RKO (cell line): ENCODE measurements at regions not wholly inside any gene's neighbourhood (a gene's known extent, or its start where the extent isn't known, plus 50 kb on each side); places are given as distances from the start of the nearest gene placed in this dataset.
"Not testable (repeated sequence)": the region's sequence is repeated elsewhere in the genome, so short reads cannot be mapped to it uniquely, and the experiment has no call there.

ENCODE experiments used
- DNase-seq: peaks from one replicate; pipeline ENCODE4 v3.0.0-alpha.2; 2016; ENCODE audit warnings: low spot score

DNA sequence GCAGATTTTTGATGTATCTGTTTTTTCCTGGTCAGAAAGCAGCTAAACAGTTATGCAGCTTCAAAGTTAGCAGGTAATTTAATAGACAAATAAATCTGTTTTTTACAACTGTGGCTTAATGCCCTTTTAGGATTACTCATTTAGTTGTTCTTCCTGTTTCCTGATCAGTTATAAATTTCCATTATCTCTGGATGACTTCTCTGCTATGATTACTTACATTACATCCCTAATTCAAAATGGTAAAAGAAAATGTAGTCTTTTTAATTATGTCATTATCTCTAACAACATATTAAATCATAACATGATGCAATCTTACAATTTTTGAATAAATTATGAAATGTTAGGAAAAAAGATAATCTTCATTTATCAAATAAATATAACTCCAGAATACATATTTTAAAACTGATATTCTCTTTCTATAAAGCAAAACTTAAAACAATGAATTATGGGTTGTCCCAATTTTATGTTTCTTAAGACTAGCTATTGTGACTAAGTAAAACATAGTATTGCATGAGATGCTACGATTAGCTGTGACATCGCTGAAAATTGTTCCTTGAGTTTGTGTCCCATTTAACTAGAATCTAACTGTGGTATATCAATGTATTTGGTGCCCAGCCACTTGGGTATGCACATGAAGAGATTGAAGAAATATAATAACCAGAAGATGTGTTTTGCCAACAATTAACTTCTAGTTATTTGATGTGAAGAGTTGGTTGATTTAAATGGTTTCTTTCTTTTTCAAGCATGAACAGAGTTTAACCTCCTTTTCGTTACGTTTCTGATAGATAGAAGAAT is 605.3 kb upstream of the SPRY2 start:
- no peak for DNase-seq

DNA sequence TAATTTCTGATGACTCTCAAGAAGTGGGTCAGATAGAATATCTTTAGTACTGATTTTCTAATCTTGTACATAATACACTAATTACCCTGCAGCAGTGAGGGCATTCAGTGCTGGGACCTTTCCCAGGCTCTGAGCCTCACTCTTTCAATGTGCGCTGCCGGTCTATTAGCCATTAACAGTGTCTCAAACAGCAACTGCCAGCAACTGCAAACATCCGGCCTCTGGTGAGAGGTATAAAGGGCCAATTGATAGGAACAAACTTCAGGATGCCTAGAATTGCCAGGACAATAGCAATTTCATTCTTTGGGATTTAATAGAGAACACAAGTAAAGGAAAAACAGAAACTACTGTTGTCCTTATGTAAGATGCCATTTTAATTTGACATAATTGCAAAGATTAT is 604.4 kb upstream of the SPRY2 start:
- DNase-seq: no peak

DNA sequence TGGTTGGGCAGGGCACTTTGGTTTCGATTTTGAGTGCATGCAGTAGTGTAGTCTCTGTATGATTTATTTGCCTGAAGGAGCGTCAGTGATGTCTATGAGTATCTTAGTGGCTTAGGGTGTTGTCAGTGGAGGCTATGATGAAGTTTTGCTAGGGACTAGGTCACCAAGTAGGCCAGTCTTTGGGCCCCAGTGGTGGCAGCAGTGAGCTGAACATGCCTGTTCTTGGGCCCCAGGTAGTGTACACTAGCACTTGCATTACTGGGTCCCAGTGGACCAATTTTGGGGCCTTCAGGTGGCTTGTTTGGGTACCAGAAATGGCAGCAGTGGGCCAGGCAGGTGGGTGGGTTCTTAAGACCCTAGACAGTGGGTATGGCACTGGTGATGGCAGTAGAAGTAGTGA is 598.7 kb upstream of the SPRY2 start:
- no peak for DNase-seq

DNA sequence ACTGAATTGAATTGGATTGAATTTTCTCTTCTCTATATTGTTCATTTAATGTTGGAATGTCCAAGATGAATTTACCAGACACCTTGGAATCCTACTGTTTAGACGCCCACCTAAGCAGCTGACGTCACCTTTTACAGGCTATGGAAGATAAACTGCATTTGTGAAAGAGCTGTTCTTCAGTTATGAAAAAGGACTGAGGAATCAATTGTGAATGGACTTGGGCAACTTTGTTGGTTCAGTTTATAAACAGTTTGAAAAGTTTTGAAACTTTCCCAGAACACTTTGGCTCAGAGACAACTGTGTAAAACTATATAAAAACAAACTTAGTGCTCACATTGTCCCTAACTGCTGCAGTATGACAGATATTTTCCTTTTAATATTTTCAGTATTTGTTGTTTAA is 590.8 kb upstream of the SPRY2 start:
- no peak for DNase-seq

DNA sequence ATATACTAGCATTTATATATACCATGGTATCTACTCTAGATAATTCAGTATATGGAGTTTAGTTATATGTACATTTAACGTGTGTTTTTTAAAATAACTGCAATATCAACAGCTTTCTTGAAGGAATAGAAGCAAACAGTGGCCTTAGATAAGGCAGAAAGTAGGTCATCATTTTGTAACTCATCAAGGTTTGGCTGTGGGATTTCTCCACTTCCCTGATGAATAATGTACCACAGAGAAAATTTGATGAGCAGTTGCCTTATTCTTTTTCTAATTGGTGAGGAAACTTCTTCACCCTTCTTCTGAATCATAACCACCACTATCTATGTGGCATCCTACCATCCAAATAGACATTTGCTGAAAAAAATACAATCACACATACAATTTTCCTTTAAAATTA is 590.2 kb upstream of the SPRY2 start:
- DNase-seq: no peak

DNA sequence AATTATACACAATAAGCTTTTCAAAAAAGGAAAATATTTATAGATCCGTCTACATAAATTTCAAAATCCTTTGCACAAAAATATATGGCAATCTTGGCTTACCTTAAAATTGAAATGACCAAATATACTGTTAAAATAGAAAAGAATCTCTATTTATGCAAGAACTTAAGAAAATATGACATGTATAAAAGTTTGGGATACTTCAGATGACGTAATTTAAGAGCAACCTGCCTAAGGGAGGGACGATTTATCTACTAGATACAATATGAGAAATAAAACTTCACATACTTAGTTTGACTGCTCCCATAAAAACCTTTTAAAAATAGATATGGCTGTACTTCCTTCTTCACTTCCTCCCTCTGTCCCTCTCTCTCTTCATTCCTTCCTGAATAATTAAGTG is 587.3 kb upstream of the SPRY2 start:
- no peak for DNase-seq

DNA sequence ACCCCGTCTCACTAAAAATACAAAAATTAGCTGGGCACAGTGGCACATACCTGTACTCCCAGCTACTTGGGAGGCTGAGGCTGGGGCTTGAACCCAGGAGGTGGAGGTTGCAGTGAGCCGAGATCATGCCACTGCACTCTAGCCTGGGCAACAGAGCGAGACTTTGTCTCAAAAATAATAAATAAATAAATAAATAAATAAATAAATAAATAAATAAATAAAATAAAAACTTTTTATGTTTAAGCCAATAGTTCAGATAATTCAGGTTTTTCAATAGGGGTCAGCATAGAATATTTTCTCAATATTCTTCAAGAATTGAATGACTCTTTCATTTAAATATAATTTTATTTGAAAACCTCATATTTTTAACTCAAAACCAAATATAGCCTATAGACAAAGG is 585.1 kb upstream of the SPRY2 start:
- DNase-seq: not testable (repeated sequence)

DNA sequence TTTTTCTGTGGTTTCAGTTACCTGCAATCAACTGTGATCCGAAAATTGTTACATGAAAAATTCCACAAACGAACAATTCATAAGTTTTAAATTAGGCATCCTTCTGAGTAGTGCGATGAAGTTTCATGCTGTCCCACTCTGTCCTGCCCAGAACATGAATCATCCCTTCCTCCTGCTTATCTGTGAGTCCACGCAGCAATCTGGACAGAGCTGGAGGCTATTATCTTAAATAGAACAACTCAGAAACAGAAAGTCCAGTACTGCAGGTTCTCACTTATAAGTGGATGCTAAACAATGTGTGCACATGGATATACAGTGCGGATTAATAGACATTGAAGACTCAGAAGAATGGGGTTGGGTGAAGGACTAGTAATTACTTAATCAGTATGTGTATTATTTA is 583.7 kb upstream of the SPRY2 start:
- DNase-seq: no peak

DNA sequence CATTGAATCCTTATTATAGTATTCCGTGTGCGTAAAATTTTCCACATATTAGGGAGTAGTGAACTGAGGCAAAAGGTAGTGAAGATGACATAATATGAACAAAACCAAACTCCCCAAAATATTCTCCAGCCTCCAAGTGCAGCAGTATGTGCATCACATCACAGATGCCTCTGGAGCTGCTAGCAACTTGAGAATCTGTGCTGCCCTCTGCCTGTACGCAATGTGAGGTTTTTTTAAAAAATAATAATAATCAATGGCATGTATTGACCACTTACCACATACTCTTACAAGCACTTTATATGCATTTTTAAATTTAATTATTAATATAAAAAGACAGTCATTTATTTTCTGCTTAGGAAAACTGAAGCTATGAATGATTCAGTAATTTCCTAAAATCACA is 583.0 kb upstream of the SPRY2 start:
- no peak for DNase-seq

DNA sequence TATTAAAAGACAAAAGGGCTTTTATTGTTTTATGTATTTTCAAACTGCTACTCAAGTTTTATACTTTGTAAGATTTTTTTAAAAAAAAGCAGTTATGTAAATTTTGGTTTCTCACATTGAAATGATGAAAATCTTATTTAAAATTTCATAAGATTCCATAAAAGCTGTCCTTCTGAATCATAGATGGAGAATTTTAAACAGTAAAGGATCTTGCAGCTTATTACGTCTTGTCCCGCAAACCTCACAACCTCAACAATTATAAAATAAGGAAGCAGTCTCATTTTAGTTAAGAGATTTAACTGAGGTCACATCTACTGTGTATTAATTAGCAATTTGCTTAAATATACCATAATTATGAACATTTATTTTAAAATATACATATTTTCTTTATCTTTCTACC is 581.0 kb upstream of the SPRY2 start:
- DNase-seq: no peak

DNA sequence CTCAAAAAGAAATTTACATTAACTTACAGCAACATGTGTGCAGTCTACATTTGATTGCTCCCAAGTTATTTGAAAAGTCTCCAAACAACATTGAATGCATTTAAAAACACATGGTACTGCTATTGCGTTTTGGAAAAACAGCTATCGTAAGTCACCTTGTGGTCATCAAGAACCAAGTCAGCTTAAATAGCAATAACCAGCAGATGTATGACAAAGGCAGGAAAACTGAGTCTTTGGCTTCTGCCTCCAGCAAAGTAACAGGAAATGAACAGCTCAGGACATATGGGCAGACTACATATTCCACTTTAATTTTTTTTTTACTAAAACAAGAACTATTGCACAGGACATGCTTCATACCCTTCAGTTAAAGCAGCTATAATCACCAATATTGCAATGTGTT is 580.6 kb upstream of the SPRY2 start:
- DNase-seq: no peak

DNA sequence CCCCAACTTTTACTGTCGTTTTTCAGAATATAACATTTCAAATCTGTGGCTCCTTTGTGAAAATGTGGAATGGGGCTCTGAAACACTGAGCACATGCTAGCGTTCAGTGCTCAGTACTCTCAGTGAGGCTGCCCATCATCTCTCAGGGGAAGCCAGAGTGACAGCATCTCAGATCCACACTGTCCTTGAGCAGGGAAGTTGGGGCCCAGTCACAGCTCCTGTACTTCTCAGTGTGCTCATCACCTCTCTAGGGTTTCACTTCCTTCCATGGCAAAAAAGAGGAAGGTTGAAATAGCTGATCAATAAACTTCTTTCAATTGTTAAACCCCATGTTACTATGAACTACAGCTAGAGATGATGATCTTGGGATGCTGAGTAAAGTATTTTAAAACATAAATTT is 565.9 kb upstream of the SPRY2 start:
- no peak for DNase-seq

DNA sequence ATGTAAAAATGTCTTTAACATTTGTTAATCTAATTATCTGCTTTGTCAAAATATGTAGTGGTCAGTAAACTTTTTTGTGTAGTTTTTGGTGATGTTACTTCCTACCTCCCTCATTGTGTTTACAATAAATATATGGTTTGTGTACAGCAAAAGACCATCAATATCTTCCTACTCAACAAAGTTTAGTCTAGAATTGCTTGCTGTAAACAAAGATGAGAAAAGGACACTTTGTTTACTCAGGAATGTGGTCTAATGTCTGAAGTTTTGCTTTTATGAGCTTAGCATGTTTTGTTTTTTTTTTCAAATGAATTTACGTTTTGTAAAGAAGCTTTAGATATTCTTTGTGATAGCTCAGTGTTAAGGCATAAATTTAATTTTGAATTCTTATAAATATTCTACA is 563.5 kb upstream of the SPRY2 start:
- no peak for DNase-seq

DNA sequence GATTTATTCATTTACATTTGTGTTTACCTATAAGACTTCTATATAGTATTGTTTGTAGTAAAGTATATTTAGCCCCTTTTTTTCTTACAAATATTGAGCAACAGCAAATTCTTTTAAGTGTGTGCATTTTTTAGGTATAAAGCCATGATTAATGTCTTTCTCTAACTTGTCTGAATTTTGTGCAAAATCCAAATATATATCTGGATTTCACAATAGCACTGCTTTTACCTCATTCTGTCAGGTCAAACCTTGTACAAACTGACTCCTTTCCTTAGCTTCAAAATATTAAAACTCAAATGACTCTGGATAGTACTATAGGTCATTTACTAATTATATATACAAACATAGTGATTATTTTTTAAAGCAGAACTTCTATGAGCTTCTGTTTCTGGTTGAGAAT is 563.0 kb upstream of the SPRY2 start:
- DNase-seq: no peak

DNA sequence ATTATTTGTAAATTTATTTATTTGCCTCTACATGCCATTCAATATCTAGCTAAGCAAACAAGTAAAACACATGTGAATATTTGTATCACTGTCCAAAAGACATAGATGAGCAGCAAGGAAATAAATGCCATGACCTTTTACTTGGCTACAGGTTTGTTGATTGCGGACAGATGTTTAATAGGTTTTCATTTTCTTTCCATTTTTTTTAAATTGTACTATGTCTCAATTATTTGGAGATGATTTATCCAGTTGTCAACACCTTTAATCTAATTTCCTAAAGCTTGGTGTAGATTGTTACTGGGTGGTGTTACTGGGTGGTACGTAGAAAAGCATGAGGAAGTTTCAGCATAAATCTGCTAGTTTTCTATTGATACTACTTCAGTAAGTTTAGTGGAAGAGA is 560.6 kb upstream of the SPRY2 start:
- no peak for DNase-seq

DNA sequence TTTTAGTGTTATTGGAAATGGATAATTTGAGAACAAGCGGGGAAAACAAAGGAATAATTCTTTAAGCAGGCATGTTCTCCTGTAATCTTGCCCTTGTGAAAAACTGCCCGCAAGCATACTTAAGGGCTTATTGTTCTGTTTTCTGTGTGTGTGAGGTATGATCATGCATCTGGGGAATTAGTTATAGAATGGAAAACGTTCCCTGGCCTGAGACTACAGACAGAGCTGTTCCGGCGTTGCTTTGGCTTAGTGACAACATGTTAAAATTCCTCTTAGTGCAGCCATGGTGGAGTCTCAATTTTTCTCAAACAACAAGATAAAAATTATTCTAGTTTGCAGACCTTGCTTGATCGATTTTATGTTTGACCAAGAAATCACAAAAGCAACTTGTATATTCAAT is 560.2 kb upstream of the SPRY2 start:
- DNase-seq: no peak

DNA sequence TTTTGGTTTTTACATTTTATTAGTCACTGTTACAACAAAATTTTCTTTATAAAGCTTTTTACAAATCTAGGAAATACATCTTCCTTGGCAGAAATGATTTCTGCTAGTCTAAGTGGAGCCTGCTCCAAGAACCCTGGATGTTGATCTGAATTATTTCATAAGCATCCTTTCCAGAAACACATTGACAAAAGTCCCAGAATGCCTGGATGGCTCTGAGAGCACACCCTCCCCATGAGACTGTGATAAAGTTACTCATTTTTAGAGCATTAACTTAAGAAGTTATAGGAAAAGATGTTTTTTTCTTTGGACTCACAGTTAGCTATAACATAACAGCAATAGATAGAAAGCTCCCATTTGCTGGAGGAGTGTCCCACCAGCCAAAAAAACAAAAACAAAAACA is 559.6 kb upstream of the SPRY2 start:
- DNase-seq: no peak

DNA sequence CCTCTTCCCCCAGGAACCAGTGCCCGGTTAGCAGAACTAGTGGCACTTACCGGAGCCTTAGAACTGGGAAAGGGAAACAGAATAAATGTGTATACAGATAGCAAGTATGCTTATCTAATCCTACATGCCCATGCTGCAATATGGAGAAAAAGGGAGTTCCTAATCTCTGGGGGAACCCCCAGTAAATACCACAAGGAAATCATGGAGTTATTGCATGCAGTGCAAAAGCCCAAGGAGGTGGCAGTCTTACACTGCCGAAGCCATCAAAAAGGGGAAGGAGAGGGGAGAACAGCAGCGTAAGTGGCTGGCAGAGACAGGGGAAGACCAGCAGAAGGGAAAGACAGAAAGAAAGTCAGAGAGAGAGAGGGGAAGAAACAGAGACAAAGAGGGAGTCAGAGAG is 556.7 kb upstream of the SPRY2 start:
- not testable (repeated sequence) for DNase-seq

DNA sequence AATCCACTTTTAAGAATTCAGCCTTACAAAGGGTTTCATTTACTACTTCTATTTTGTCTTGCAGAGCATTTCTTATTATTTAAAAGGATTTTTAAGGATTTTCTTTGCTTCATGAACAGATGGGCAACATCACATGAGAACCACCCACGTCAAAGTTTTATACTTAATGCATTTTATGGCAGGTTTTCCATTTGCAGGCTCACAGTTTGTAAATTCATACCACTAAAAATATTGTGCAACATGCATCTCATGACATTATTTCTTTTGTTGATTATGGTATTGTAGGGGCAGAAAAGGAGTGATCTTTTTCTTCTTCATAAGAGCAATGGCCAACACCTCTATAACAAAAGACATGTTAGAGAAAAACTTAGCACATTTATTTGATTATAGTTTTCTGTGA is 554.0 kb upstream of the SPRY2 start:
- no peak for DNase-seq

DNA sequence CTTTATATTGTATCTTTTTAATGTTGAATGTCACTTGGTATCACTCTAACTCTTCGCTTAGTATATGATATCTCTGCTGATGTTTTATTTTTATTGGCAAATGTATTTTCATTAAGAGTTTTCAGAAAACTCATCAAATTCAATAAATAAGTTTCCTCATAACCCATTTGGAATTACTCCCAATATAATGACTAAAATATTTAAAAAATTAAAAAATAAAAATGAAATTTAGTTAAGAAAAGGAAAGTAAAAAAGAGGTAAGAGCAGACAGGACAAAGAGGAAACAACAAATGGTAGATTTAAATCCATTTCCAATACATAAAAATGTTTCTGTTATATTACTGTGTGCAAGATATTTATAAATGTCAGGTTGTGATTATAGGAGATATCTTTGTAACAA is 548.9 kb upstream of the SPRY2 start:
- no peak for DNase-seq

DNA sequence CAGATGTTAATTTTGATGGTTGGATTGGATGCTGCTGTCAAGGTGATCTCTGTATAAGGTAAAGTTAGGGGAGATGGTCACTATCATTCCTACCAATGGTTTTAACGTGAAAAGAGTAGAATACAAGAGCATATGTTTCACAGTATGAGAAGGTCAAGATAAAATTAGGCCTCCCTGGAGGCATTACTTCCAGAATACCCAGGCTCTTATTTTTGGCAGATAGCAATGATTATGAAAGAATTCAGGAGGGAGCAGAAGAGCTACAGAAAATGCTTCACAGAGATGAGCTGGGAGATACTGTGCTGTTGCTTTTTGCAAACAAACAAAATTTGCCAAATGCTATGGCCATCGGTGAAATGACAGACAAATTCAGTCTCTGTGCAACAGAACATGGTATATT is 547.5 kb upstream of the SPRY2 start:
- DNase-seq: no peak

DNA sequence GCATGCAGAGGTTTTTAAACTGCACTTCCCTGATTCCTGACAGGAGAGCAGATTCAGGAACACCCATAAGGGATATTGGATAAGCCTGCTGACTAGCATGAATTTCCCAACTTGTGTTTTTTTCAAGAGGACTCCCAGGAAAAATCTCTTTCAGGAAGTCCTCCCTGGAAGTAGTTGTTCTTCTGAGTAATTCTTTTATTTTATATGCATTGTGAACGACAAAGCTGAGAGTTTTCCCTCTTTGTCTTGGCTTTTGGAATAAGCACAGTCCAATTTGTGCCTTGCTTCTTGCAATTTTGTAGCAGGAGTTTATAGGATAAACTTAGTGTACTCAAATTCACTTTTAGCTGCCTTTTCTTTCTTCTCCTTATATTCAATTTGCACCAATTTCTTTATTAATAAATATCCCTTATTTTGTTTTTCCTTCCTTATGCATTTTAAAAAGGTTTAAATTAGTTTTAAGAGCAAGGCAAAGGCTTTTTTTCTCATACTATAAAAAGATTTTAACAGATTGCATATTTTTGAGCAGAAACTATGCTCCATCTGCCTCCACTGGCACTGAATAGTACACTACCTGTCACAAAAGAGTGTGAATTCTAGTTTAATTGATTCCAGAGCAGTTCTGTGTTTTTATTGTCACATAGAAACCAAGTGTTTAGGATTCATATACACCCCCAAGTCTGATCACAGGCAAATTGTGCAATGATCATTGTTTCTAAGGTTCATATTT is 543.3 kb upstream of the SPRY2 start:
- no peak for DNase-seq

DNA sequence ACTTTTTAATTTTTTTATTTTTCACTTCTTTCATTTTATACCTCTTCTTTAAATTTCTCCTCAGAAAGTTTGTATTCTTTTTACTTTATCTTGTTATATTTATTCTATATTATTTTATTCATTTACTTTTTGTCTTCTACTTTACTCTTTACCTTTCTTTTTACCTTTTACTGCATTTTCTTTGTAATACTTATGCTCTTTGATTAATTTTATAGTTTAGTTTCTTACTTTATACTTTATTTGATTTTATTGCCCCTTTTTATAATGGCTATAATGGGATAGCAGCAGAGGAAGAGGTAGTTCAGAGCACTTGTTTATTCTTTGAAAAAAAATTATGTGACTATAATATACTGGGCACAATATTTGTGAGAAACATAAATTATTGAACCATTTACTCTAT is 542.6 kb upstream of the SPRY2 start:
- no peak for DNase-seq

DNA sequence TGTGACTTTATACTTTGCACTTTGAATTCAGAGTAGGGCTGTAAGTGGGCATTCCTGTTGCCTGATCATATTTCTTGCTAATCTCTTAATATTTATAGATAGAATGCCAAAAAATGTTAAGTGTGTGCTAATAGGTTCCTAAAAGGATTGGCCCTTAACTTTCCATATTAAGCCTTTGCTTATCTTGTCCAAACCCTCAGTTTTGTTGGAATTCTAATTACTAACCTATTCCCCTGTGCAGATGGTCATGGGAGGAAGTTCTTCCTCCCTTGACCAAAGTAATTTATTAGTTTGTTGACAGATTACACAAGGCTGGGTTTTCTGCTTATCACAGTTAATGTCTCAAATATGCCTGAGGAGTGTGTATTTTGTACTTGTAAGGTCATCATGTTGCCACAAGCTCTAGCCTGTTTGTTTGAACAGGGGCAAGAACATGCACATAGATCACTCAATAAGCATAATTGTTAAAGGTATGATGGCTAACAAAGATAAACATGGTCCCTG is 541.1 kb upstream of the SPRY2 start:
- DNase-seq: no peak
